Natural killer cell (primary cell): ENCODE measurements at regions not wholly inside any gene's neighbourhood (a gene's known extent, or its start where the extent isn't known, plus 50 kb on each side); places are given as distances from the start of the nearest gene placed in this dataset.
"Not testable (repeated sequence)": the region's sequence is repeated elsewhere in the genome, so short reads cannot be mapped to it uniquely, and the experiment has no call there.

ENCODE experiments used
- ATAC-seq, 3 donors: fragments of 150-1000 bp in 2 of 3; fragments of 200-7000 bp in 1 of 3; cut with Tn5 transposase; 1 replicate in 1 of 3; 2 replicates in 2 of 3; pipeline ENCODE4 v1.10.0; 2021; ENCODE audit warnings: mild to moderate bottlenecking in 2 of 3, moderate library complexity in 2 of 3
- DNase-seq, 2 donors: peaks; one replicate each; pipeline versions ENCODE4 v3.0.0 to v3.0.0-alpha.2; 2013 to 2021; ENCODE audit warnings: mixed read lengths in 1 of 2
- H3K27ac ChIP-seq: one replicate; pipeline ENCODE4 v1.5.1; 2013; ENCODE audit warnings: mild to moderate bottlenecking, low read length
- H3K27me3 ChIP-seq: one replicate; pipeline ENCODE4 v1.6.1; 2013; ENCODE audit warnings: low read length; ENCODE audit not compliant: control insufficient read depth, insufficient read depth
- H3K36me3 ChIP-seq: one replicate; pipeline ENCODE4 v1.6.1; 2013; ENCODE audit warnings: low read length; ENCODE audit not compliant: control insufficient read depth, insufficient read depth
- H3K4me1 ChIP-seq: one replicate; pipeline ENCODE4 v1.6.1; 2013; ENCODE audit warnings: low read length; ENCODE audit not compliant: control insufficient read depth, insufficient read depth
- H3K4me3 ChIP-seq: one replicate; pipeline ENCODE4 v1.5.1; 2013; ENCODE audit warnings: low read length
- H3K9me3 ChIP-seq: one replicate; pipeline ENCODE4 v1.6.1; 2013; ENCODE audit warnings: low read length; ENCODE audit not compliant: control insufficient read depth, insufficient read depth
- H3K27ac Mint-ChIP-seq, 2 donors: one replicate each; pipeline ENCODE4 v1.8.0; 2022; ENCODE audit warnings: mild to moderate bottlenecking in 2 of 2, mixed read lengths in 2 of 2, moderate library complexity in 1 of 2
- H3K27me3 Mint-ChIP-seq, 2 donors: one replicate each; pipeline ENCODE4 v1.8.0; 2022; ENCODE audit warnings: low read depth in 2 of 2, mixed read lengths in 2 of 2
- H3K36me3 Mint-ChIP-seq: one replicate; pipeline ENCODE4 v1.8.0; 2022; ENCODE audit warnings: mixed read lengths
- H3K4me1 Mint-ChIP-seq, 2 donors: one replicate each; pipeline ENCODE4 v1.8.0; 2022; ENCODE audit warnings: mixed read lengths in 2 of 2
- H3K4me3 Mint-ChIP-seq: one replicate; pipeline ENCODE4 v1.8.0; 2022; ENCODE audit warnings: mild to moderate bottlenecking, moderate library complexity, mixed read lengths
- H3K9me3 Mint-ChIP-seq, 2 donors: one replicate each; pipeline ENCODE4 v1.8.0; 2022; ENCODE audit warnings: mixed read lengths in 2 of 2
- WGBS: methylation state at CpG from one replicate; pipeline ENCODE4 v1.1.7; 2013; ENCODE audit warnings: missing lambda C conversion rate; ENCODE audit not compliant: insufficient coverage; 5-methylcytosine and 5-hydroxymethylcytosine counted together
- intact Hi-C: fragments of 100-400 bp; cut with micrococcal nuclease; formaldehyde crosslinking; loops from one replicate; pipeline ENCODE4 v1.14.2; 2022

DNA sequence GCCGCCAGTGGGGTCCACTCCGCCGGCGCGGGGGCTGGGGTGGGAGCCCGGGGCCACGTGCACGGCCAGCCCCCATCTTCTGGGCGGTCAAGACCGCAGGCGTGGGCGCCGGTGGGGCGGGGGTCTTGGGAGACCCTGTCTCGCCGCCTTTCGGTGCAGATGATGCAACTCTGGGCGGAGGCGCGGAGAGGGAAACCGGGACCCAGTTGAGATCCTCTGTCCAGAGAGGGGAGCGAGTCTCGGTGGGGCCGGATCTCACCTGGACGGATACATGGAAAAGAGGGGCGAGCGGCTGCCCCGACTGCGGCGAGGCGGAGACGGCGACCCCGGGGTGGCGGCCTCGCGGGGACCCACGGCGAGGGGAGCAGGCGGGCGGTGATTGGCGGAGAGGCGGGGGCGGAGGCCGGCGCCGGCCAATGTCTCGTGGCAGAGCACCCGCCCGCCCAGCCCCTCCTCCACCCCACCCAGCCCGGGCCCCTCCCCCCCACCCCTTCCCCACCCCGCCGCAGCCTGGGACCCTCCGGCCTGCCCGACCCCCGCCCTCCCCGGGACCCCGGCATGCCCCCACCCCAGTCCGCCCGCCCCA is 4054.1 kb upstream of the TPTE start:
- H3K27me3 Mint-ChIP-seq, H3K4me1 ChIP-seq, H3K9me3 ChIP-seq, intact Hi-C loops, H3K27ac Mint-ChIP-seq, H3K27me3 ChIP-seq, H3K4me3 ChIP-seq, H3K4me3 Mint-ChIP-seq, H3K36me3 Mint-ChIP-seq, H3K27ac ChIP-seq, H3K9me3 Mint-ChIP-seq, DNase-seq, H3K4me1 Mint-ChIP-seq, H3K36me3 ChIP-seq: not testable (repeated sequence)
- no CpG with 5 or more reads among the region's 60 CpGs for WGBS
- ATAC-seq: peak in 1 of 3 donors; percentile 8

DNA sequence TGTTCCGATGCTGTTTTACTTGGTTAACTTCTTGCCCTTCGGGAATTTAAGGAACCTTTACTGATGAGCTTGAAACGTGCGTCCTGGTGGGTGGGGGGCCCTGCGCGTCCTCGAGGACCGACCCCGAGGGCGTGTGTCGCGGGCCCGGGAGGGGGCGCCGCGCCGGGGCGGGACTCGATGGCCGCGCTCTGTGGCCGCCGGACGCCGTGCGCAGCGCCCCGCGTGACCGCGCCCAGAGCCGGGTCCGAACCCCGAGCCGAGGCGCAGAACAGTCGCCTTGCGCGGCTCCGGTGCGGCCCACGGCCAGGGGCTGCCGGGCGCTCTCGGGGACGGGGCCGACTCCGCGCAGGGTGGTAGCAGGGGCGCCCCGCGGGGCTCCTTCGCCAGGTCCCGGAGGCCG is 4053.5 kb upstream of the TPTE start:
- H3K36me3 Mint-ChIP-seq: not testable (repeated sequence)
- peak in 1 of 3 donors; percentile 20 for ATAC-seq

DNA sequence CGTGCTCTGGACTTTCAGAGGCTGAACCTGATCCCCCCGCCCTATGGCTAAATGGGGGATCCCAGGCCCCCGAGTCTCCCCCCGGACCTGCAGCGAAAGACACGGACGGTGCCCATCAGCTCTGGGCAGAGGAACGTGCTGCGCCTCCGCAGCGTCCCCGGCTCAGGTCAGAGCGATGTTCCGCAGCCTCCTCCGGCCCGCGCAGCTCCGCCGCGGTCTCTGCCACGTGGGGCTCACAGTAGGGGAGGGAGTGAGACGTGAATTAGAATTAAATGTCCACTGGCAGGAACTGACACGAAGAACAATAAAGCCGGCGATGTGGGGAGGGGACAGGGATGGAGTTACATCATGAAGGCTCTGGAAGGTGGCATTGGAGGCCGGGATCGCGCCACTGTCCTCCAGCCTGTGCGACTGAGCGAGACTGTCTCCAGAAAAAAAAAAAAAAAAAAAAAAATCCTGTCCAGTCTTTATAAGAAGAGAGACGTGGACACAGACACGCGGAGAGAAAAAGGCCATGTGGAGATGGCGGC is 4053.0 kb upstream of the TPTE start:
- H3K9me3 ChIP-seq, H3K36me3 ChIP-seq, H3K27ac ChIP-seq, intact Hi-C loops, H3K4me1 ChIP-seq, H3K4me3 ChIP-seq, DNase-seq, H3K9me3 Mint-ChIP-seq, H3K4me3 Mint-ChIP-seq, H3K27ac Mint-ChIP-seq, H3K4me1 Mint-ChIP-seq, H3K36me3 Mint-ChIP-seq, H3K27me3 ChIP-seq, H3K27me3 Mint-ChIP-seq: not testable (repeated sequence)
- ATAC-seq: peak in 1 of 3 donors; percentile 12
- WGBS: no CpG with 5 or more reads among the region's 34 CpGs

More for the DNA sequence above, 4053.5 kb upstream of the TPTE start:
- intact Hi-C loops, H3K27ac ChIP-seq, H3K9me3 ChIP-seq, H3K4me1 ChIP-seq, H3K4me3 Mint-ChIP-seq, H3K9me3 Mint-ChIP-seq, H3K27ac Mint-ChIP-seq, DNase-seq, H3K27me3 Mint-ChIP-seq, H3K4me3 ChIP-seq, H3K36me3 ChIP-seq, H3K27me3 ChIP-seq, H3K4me1 Mint-ChIP-seq: not testable (repeated sequence)
- WGBS: no CpG with 5 or more reads among the region's 55 CpGs

DNA sequence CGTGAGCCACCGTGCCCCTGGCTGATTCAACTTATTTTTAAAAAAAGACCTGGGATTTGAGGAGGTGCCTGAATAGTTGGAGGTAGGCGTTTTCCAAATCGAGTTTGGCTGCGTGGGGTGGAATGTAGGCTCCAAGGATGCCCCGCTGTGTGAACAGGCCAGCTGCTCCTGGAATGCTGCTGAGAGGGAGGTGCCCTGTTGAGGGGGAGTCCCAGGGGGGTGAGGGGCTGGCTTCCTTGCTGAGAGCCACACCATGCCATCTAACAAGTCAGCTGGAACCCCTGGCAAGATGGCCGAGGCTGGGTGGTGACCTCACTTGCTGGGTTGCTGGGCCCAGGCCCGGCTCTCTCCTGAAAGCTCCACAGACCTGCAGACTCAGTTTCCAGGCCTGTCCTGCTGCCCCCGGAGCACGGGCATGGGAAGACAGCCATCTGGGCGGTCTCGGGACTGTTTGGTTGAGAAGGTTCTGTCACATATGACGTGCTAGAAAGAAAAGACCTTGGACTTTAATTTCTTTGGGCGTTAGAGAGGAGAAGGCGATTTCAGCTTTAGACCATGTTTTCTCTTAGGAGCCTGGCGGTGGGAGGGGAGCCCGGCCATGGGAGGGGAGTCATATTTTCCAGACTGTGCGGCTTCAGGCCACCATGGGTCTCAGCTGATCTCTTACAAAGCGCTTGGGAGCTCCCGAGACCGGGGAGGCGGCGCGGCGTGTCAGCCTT is 4047.0 kb upstream of the TPTE start:
- H3K9me3 Mint-ChIP-seq, H3K27me3 Mint-ChIP-seq, DNase-seq, intact Hi-C loops, H3K36me3 ChIP-seq, H3K9me3 ChIP-seq, H3K4me1 ChIP-seq, H3K4me3 ChIP-seq, H3K4me3 Mint-ChIP-seq, H3K27me3 ChIP-seq, H3K27ac ChIP-seq, H3K27ac Mint-ChIP-seq, H3K36me3 Mint-ChIP-seq, ATAC-seq, H3K4me1 Mint-ChIP-seq: not testable (repeated sequence)
- WGBS: no CpG with 5 or more reads among the region's 25 CpGs

DNA sequence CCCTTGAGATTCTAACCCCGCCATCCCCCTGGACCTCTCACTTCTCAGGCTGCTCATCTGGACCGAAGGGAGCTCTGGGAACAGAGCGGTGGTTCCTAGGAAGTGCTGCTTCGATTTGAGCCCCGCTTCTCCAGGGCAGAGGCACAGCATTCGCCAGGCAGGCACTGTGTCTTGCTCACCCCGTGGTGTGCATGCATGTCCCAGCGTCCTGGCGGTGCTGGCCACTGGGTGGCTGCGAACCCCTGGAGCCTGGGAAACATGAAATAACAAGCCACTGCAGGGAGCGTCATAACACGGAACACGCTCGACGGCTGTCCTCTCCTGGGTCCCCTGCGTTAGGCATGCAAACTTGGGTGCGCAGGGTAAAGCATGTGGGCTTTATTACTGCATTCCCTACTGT is 4040.3 kb upstream of the TPTE start:
- H3K4me1 Mint-ChIP-seq, H3K27ac Mint-ChIP-seq, H3K4me1 ChIP-seq, H3K27ac ChIP-seq, H3K27me3 Mint-ChIP-seq, H3K4me3 Mint-ChIP-seq, H3K9me3 Mint-ChIP-seq, intact Hi-C loops, H3K27me3 ChIP-seq, H3K36me3 ChIP-seq, H3K9me3 ChIP-seq, DNase-seq, H3K36me3 Mint-ChIP-seq, H3K4me3 ChIP-seq, ATAC-seq: not testable (repeated sequence)
- no CpG with 5 or more reads among the region's 17 CpGs for WGBS

DNA sequence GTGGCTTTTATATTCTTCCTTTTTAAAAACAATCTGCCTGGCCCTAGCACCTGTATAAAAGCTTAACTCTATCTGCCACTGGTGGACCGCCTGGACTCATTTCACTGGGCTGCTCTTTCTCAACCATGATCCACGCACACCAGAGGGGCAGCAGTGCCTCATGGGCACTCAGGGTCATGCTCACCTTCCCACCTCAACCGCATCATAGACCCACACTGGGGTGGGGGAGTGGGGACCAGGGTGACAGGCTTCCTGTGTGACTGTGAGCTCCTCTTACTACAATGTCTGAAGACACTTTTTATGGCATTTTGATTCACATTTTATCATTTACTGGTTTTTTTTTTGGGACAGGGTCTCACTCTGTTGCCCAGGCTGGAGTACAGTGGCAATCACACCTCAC is 4038.8 kb upstream of the TPTE start:
- DNase-seq (peak in 1 of 2 donors; percentile 27), ATAC-seq (peak; percentile 78 to 93 (median 78))
- H3K4me3 Mint-ChIP-seq, H3K27ac ChIP-seq, H3K4me1 ChIP-seq, H3K4me3 ChIP-seq, H3K9me3 ChIP-seq, H3K9me3 Mint-ChIP-seq, H3K27ac Mint-ChIP-seq, H3K4me1 Mint-ChIP-seq, H3K27me3 ChIP-seq, intact Hi-C loops, H3K36me3 Mint-ChIP-seq, H3K36me3 ChIP-seq, H3K27me3 Mint-ChIP-seq: not testable (repeated sequence)
- WGBS: no CpG with 5 or more reads among the region's 3 CpGs

DNA sequence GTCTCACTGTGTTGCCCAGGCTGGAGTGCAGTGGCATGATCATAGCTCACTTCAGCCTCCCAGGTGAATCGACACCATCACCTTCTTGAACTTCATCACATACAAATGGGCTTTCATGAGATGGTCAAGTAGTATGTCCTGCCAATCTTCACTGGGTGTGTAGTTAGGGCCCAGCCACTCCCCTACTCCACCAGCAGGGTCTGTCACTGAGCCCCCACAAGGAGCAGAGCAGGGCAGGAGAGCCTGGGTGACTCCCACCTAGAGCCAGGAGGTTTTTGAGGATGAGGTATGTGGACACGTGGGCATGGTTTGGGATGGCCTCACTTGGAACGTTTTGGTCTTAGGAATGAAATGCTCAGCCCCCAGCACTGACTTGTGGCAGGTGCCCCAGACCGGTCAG is 4037.7 kb upstream of the TPTE start:
- WGBS: no CpG with 5 or more reads among the region's 4 CpGs
- DNase-seq, intact Hi-C loops, H3K27me3 Mint-ChIP-seq, H3K4me3 Mint-ChIP-seq, H3K36me3 Mint-ChIP-seq, H3K27ac ChIP-seq, H3K9me3 ChIP-seq, H3K27me3 ChIP-seq, ATAC-seq, H3K9me3 Mint-ChIP-seq, H3K36me3 ChIP-seq, H3K4me3 ChIP-seq, H3K4me1 ChIP-seq, H3K4me1 Mint-ChIP-seq, H3K27ac Mint-ChIP-seq: not testable (repeated sequence)

DNA sequence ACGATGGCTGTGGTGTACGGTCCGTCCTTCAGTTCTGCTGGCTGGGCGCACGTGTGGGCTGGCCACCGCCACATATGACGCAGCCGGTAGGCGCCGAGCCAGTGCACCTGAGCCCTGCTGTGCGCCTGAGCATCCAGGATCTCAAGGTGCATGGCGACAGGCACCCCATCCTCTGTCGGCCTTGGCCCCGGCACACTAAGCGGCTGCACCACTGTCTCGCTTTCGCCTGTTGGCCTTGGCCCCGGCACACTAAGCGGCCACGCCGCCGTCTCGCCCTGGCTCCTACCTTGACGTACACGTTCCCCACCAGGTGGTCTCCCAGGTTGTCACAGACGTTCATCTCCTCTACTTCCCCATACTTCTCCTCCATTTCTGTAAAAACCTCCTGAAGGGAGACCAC is 4034.6 kb upstream of the TPTE start:
- ATAC-seq, DNase-seq, H3K27me3 ChIP-seq, H3K4me1 ChIP-seq, H3K4me3 ChIP-seq, H3K27me3 Mint-ChIP-seq, H3K4me3 Mint-ChIP-seq, H3K9me3 Mint-ChIP-seq, H3K36me3 Mint-ChIP-seq, H3K36me3 ChIP-seq, intact Hi-C loops, H3K27ac Mint-ChIP-seq, H3K27ac ChIP-seq, H3K9me3 ChIP-seq, H3K4me1 Mint-ChIP-seq: not testable (repeated sequence)
- no CpG with 5 or more reads among the region's 26 CpGs for WGBS
